OCI-LY1 (cell line): ENCODE measurements at regions not wholly inside any gene's neighbourhood (a gene's known extent, or its start where the extent isn't known, plus 50 kb on each side); places are given as distances from the start of the nearest gene placed in this dataset.

Experiments used
- H2AFZ ChIP-seq: fragments of 200-600 bp; sonication (generic), shearing (Covaris generic); 2 replicates; pipeline ENCODE4 v1.6.0; 2014; ENCODE audit warnings: antibody characterized with exemption, mild to moderate bottlenecking, low read length
- H3F3A ChIP-seq: fragments of 200-600 bp; sonication (generic), shearing (Covaris generic); 2 replicates; pipeline ENCODE4 v1.6.0; 2014; ENCODE audit warnings: mild to moderate bottlenecking, antibody characterized with exemption, low read length, moderate library complexity; ENCODE audit not compliant: insufficient read depth
- H3K27ac ChIP-seq: fragments of 200-600 bp; sonication (generic); 2 replicates; pipeline ENCODE4 v1.5.1; 2014; ENCODE audit warnings: low read length, mixed run types, mild to moderate bottlenecking, low read depth; ENCODE audit not compliant: poor library complexity, severe bottlenecking
- H3K27me3 ChIP-seq: fragments of 200-600 bp; sonication (generic); 2 replicates; pipeline ENCODE4 v1.6.0; 2014; ENCODE audit warnings: antibody characterized with exemption, mild to moderate bottlenecking, low read length, moderate library complexity; ENCODE audit not compliant: insufficient read depth
- H3K36me3 ChIP-seq: fragments of 200-600 bp; sonication (generic); 2 replicates; pipeline ENCODE4 v1.6.1; 2014; ENCODE audit warnings: mild to moderate bottlenecking, antibody characterized with exemption, low read length, moderate library complexity, mixed read lengths; ENCODE audit not compliant: insufficient read depth
- H3K4me1 ChIP-seq: fragments of 200-600 bp; sonication (generic); 2 replicates; pipeline ENCODE4 v1.5.1; 2014; ENCODE audit warnings: mild to moderate bottlenecking, low read length, moderate library complexity; ENCODE audit not compliant: insufficient read depth, severe bottlenecking
- H3K4me2 ChIP-seq: fragments of 200-600 bp; sonication (generic), shearing (Covaris generic); 2 replicates; pipeline ENCODE4 v1.6.1; 2014; ENCODE audit warnings: low read length
- H3K4me3 ChIP-seq: fragments of 200-600 bp; sonication (generic); 2 replicates; pipeline ENCODE4 v1.5.1; 2014; ENCODE audit warnings: low read length, low read depth, mild to moderate bottlenecking, mixed read lengths; ENCODE audit not compliant: poor library complexity, severe bottlenecking
- H3K79me2 ChIP-seq: fragments of 200-600 bp; shearing (Covaris generic); 2 replicates; pipeline ENCODE4 v1.6.1; 2016; ENCODE audit warnings: mixed run types, low read length, mixed read lengths; ENCODE audit not compliant: insufficient read depth
- H3K9ac ChIP-seq: fragments of 200-600 bp; sonication (generic), shearing (Covaris generic); 2 replicates; pipeline ENCODE4 v1.6.1; 2014; ENCODE audit warnings: mild to moderate bottlenecking, low read length, mixed read lengths
- H3K9me2 ChIP-seq: fragments of 200-600 bp; sonication (generic), shearing (Covaris generic); 2 replicates; pipeline ENCODE4 v1.6.1; 2014; ENCODE audit warnings: low read depth, mild to moderate bottlenecking, low read length, mixed read lengths
- H3K9me3 ChIP-seq: fragments of 200-600 bp; shearing (Covaris generic); 2 replicates; pipeline ENCODE4 v1.6.1; 2014; ENCODE audit warnings: low read length, mixed read lengths
- H4K20me1 ChIP-seq: fragments of 200-600 bp; sonication (generic), shearing (Covaris generic); 2 replicates; pipeline ENCODE4 v1.6.0; 2016; ENCODE audit warnings: mild to moderate bottlenecking, low read length; ENCODE audit not compliant: insufficient read depth
- CTCF ChIP-seq: fragments of 200-600 bp; sonication (generic), shearing (Covaris generic); IDR thresholded peaks from 2 replicates; pipeline ENCODE4 v1.5.1; 2017; ENCODE audit warnings: mild to moderate bottlenecking, antibody characterized with exemption, low read length, moderate library complexity, mixed read lengths
- EZH2 ChIP-seq: fragments of 200-600 bp; sonication (generic), shearing (Covaris generic); IDR thresholded peaks from 2 replicates; pipeline ENCODE4 v1.8.0; 2017; ENCODE audit warnings: borderline replicate concordance, mixed run types, mild to moderate bottlenecking, antibody characterized with exemption, low read length, moderate library complexity, mixed read lengths

GRCh38 chr4:23648854-23649596 lies 240.8 kb downstream of the PPARGC1A start:
- no peak for TF ChIP-seq CTCF
- no peak for TF ChIP-seq EZH2
- no peak overlapping the region for H3K9ac ChIP-seq
- H3K27ac ChIP-seq = no peak overlapping the region
- H3K4me3 ChIP-seq = no peak overlapping the region
- H3K79me2 ChIP-seq = no peaks in the 10 kb centered on the region
- H3K36me3 ChIP-seq = no peaks in the 10 kb centered on the region
- no peaks in the 10 kb centered on the region for H3K27me3 ChIP-seq
- H4K20me1 ChIP-seq = no peaks in the 10 kb centered on the region
- no peak overlapping the region for H3K4me2 ChIP-seq
- H3K9me3 ChIP-seq = no peaks in the 10 kb centered on the region
- H2AFZ ChIP-seq = no peak overlapping the region
- H3F3A ChIP-seq = no peaks in the 10 kb centered on the region
- no peaks in the 10 kb centered on the region for H3K9me2 ChIP-seq
- no peaks in the 10 kb centered on the region for H3K4me1 ChIP-seq

- Histone ChIP-seq H3K27ac (no peak overlapping the region), H2AFZ (no peak overlapping the region), H3K79me2 (no peaks in the 10 kb centered on the region), H3F3A (no peaks in the 10 kb centered on the region), H3K9me3 (no peaks in the 10 kb centered on the region), H4K20me1 (no peaks in the 10 kb centered on the region), H3K4me2 (no peak overlapping the region), H3K27me3 (no peaks in the 10 kb centered on the region), H3K4me1 (no peaks in the 10 kb centered on the region), H3K4me3 (no peak overlapping the region), H3K9me2 (no peaks in the 10 kb centered on the region), H3K36me3 (no peaks in the 10 kb centered on the region), H3K9ac (no peak overlapping the region)
- TF ChIP-seq EZH2 (no peak), CTCF (no peak)
These were observed 254.4 kb downstream of the PPARGC1A start for GRCh38 chr4:23635468-23635867.

- Histone ChIP-seq H3K27ac (no peak overlapping the region), H3K36me3 (no peaks in the 10 kb centered on the region), H3K9ac (no peak overlapping the region), H3K4me1 (no peaks in the 10 kb centered on the region), H3K27me3 (no peaks in the 10 kb centered on the region), H3K4me3 (no peak overlapping the region), H3K4me2 (no peak overlapping the region), H2AFZ (no peak overlapping the region), H3F3A (no peaks in the 10 kb centered on the region), H3K9me2 (no peaks in the 10 kb centered on the region), H3K9me3 (no peaks in the 10 kb centered on the region), H4K20me1 (no peaks in the 10 kb centered on the region), H3K79me2 (no peaks in the 10 kb centered on the region)
- TF ChIP-seq CTCF = no peak
- TF ChIP-seq EZH2 = no peak
These were observed 258.4 kb downstream of the PPARGC1A start for GRCh38 chr4:23631255-23631950.
